HG03442 (cell line): ENCODE measurements at regions not wholly inside any gene's neighbourhood (a gene's known extent, or its start where the extent isn't known, plus 50 kb on each side); places are given as distances from the start of the nearest gene placed in this dataset.
"Not testable (repeated sequence)": the region's sequence is repeated elsewhere in the genome, so short reads cannot be mapped to it uniquely, and the experiment has no call there.

Source experiments
- ATAC-seq: cut with Tn5 transposase; IDR thresholded peaks from one replicate; pipeline ENCODE4 v1.9.1; 2021; ENCODE audit warnings: mild to moderate bottlenecking, moderate library complexity; ENCODE audit not compliant: unreplicated experiment

DNA sequence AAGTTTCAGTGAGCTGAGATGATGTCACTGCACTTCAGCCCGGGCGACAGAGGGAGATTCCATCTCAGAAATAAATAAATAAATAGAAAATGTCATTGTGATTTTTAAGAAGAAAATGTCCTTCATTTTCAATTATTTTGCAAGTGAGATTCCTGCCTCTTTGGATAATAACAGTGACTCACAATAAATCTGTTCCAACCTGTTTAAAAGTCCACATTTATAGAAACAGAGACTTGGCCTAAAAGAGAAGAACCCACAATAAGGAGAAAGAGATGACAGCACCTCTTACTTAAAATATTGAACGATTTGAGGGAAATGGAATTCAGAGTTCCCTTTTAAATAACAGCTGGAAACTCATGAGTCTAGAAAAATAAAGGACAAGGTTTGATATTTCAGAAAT is 373.4 kb upstream of the NOX3 start:
- ATAC-seq: no peak

DNA sequence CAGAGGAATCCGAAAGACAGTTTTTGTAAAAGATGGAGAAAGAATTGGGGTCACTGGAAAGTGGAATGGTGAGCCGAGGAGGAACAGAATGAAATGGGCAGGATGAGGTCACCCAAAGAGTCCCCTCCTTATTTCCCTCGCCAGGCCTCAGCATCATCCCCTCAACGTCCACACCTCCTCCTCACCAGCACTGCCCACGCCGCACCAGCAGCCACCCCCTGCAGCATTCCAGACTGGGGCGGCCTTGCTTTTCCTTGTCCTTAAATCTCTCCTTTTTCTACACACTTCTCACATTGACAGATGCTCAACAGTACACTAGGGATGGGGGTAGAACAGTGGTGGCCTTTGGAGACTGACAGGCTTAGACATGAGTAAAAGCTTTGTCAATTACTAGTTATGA is 363.1 kb upstream of the NOX3 start:
- ATAC-seq: no peak

DNA sequence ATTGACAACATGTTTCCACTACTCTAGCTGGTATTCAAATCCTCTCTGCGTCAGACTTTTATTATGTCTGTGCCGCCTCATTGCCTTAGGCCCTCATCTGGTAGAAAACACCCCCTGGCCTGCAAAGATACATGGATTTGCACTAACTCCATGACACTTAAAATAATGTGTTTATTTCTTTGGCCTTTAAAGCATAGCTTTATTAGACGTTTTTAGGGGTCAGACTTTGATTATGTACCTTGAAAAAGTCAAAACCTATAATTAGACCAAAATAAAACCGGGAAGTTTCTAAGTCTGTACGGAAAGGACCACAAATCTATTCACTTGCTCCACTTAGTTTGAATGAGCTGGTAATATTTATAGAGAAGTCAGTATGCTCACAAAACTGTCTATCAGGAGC is 357.9 kb upstream of the NOX3 start:
- no peak for ATAC-seq

DNA sequence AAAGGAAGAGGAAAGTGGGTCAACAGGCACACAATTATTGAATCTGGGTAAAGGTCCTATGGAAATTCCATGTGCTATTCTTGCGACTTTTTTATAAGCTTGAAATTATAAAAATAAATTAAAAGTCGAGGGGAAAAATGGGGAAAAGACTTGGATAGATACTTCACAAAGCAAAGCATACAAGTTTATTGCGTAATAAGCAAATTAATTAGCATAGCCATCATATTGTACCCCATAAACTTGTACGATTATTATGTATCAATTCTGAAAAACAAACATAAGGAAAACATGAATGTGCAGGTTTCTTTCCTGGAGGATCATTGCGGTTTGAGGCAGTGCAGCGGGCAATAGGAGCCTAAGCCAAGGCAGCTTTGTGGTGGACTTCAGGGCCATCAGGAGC is 351.6 kb upstream of the NOX3 start:
- no peak for ATAC-seq

- no peak for ATAC-seq
These were observed 345.4 kb upstream of the NOX3 start for GRCh38 chr6:155801046-155801445.

DNA sequence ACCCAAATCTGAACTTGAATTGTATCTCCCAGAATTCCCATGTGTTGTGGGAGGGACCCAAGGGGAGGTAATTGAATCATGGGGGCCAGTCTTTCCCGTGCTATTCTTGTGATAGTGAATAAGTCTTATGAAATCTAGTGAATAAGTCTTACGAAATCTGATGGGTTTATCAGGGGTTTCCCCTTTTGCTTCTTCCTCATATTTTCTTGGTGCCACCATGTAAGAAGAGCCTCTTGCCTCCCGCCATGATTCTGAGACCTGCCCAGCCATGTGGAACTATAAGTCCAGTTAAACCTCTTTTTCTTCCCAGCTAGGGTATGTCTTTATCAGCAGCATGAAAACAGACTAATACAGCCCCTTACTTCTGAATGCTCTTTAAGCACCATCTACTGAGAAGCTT is 343.2 kb upstream of the NOX3 start:
- ATAC-seq: not testable (repeated sequence)

DNA sequence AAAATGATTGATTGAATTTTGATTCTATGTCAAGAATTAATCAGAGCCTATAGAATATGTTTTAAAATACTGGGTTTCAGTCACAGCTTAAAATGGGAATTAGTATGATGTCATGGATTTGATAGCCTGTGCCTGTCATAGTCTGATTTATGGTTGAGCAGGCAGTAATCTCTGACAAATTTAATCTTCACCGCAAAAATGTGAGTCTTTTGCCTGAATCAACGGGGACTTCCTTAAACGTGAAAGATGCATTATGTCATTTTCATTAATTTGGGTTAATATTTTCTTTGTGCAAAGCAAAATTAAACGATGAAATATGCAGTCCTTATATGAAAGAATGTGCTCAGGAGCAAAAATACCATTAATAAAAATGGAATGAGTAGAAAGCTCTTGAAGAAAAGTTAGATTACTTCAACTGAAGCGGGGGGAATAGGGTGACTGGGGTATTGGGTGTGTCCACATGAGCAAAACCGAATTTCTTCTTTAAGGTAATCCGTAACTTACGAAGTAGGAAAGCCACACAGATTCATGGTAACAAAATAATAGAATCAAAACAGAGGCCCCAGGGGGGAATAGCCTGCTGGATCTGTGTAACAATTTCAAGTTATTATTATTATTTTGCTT is 339.6 kb upstream of the NOX3 start:
- ATAC-seq: no peak

GRCh38 chr6:155791891-155792290 is 336.3 kb upstream of the NOX3 start:
- ATAC-seq: no peak

DNA sequence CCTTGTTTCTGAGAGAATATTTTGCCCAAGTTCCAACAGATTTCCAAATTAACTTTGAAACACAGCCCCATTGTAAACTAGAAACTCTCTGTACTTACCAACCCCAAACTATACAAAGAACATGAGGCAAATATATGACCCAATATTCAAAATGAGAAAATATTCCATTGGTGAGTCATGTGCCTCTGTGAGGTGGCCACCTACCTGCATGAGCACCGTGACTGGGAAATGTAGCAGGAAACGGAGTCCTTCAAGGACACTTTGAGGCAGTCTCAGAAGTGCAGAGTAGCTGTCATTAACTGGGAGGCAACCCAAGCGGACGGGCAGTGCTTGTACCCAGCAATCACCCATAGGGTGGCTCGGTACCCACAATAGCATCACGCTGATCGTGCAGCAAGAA is 335.5 kb upstream of the NOX3 start:
- ATAC-seq: no peak

- no peak for ATAC-seq
These were observed 331.5 kb upstream of the NOX3 start for GRCh38 chr6:155787168-155787567.

- ATAC-seq: no peak
These were observed 330.9 kb upstream of the NOX3 start for GRCh38 chr6:155786528-155786927.

- ATAC-seq: no peak
These were observed 327.3 kb upstream of the NOX3 start for GRCh38 chr6:155782739-155783459.

GRCh38 chr6:155782320-155782731 is 326.7 kb upstream of the NOX3 start:
- ATAC-seq: no peak

DNA sequence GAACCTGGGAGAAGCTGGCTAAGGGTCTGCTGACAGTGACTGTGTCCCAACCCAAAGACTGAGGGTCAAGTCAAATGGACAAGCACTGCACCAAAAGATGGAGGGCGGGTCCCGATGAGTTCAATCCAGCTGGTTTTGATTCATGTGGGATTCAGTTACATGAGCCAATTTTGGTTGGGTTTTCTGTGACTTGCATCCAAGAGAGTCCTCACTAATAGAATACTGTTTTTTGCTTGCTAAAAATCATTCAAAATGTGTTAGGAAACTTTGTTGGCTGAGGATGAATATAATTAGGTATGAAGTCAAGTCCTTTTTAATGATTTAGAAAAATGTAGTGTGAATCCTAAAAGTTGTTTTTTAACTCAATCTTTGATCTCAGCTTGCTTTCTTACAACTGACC is 323.8 kb upstream of the NOX3 start:
- no peak for ATAC-seq

GRCh38 chr6:155778336-155778735 is 322.7 kb upstream of the NOX3 start:
- no peak for ATAC-seq

DNA sequence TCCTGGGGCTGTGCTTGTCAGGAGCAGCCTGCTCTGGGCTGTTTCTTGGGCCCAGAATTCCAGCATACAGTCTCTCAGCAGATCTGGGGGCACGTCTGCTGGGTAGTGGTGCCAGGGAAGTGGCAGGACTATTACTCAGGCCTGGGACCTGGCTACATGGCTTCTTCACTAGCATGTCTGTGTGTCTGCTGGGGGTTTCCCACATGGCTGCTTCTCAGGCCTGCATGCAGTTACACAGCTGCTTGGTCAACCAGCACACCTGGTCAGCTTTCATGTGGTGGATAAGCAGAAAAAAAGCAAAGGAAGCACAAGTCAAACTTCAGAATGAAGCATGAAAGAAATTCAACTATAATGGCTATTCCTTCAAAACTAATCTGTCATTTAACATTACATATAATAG is 316.2 kb upstream of the NOX3 start:
- no peak for ATAC-seq

GRCh38 chr6:155770856-155771255 is 315.2 kb upstream of the NOX3 start:
- no peak for ATAC-seq

GRCh38 chr6:155770313-155770712 is 314.7 kb upstream of the NOX3 start:
- no peak for ATAC-seq

- ATAC-seq: no peak
These were observed 309.9 kb upstream of the NOX3 start for GRCh38 chr6:155765275-155766194.

DNA sequence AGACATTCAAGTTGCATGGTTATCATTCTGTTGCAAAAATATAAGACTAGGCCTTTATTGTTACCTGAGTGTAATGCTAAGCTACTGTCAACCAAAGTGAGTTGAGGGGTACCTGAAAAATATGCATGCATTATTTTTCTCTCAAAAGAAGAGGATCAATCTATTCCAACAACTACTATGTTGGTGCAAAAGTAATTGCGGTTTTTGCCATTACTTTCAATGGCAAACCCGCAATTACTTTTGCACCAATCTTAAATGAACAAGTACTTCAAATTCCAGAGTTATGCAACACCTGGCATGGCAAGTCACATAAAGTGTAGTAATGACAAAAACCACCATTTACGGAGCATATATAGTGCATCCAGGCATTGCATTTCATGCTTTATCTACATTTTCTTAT is 307.0 kb upstream of the NOX3 start:
- ATAC-seq: no peak

DNA sequence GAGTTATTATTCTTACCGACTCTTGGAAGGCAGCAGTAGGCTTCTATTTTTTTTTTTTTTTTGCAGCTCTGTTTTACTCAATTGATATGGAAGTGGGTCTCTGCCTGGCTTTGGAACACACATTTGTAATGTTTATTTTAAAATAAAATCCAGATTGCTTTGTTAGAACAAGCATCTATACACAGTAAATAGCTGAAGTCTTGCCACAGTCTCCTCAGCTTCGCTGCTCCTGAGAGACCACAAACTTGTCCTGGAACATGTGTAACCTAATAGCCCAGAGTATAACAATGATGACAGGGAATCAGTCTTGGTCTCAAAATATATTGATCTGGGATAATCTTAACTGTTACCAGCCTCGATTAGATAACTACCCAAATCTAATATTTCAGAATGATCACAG is 299.8 kb upstream of the NOX3 start:
- ATAC-seq: no peak

- ATAC-seq: not testable (repeated sequence)
These were observed 293.1 kb upstream of the NOX3 start for GRCh38 chr6:155748778-155749177.
